PC-3 (cell line): ENCODE measurements at regions not wholly inside any gene's neighbourhood (a gene's known extent, or its start where the extent isn't known, plus 50 kb on each side); places are given as distances from the start of the nearest gene placed in this dataset.

Experiments used
- ATAC-seq: fragments of 200-7000 bp; cut with Tn5 transposase; 2 replicates; pipeline ENCODE4 v1.9.1; 2020; ENCODE audit warnings: mild to moderate bottlenecking, moderate library complexity
- BruUV-seq: library from RNA; stranded (reverse); fragments of 400-500 nt; replicated peaks from 2 replicates; lab custom pipeline; 2021; lab: Mats Ljungman, UMichigan
- CTCF ChIA-PET: fragments of 300-600 bp; sonication (Branson Sonifier 250); formaldehyde crosslinking; loops from one replicate; lab custom pipeline; 2022; ENCODE audit warnings: antibody characterized with exemption; lab: Charles Lee
- POLR2A ChIA-PET: fragments of 300-600 bp; sonication (Branson Sonifier 250); formaldehyde crosslinking; loops from one replicate; lab custom pipeline; 2022; ENCODE audit warnings: antibody characterized with exemption; ENCODE audit not compliant: unreplicated experiment; lab: Charles Lee
- DNase-seq: peaks from one replicate; pipeline ENCODE4 v3.0.0-alpha.2; 2015
- H2AFZ ChIP-seq: fragments of 300-600 bp; sonication (generic); 2 replicates; pipeline ENCODE4 v1.6.0; 2016; ENCODE audit warnings: antibody characterized with exemption, low read length
- H3F3A ChIP-seq: fragments of 300-600 bp; sonication (generic); one replicate; pipeline ENCODE4 v1.6.0; 2017; ENCODE audit warnings: antibody characterized with exemption, low read length, control low read depth, mild to moderate bottlenecking; ENCODE audit not compliant: unreplicated experiment
- H3K27ac ChIP-seq: fragments of 300-600 bp; sonication (generic); 2 replicates; pipeline ENCODE4 v1.5.1; 2016; ENCODE audit warnings: mild to moderate bottlenecking, low read length
- H3K27me3 ChIP-seq: fragments of 300-600 bp; sonication (generic); 2 replicates; pipeline ENCODE4 v1.6.1; 2016; ENCODE audit warnings: low read length, mixed read lengths
- H3K36me3 ChIP-seq: fragments of 300-600 bp; sonication (generic); 2 replicates; pipeline ENCODE4 v1.6.1; 2016; ENCODE audit warnings: low read depth, mixed run types, low read length, mixed read lengths
- H3K4me1 ChIP-seq: fragments of 300-600 bp; sonication (generic); 2 replicates; pipeline ENCODE4 v1.5.1; 2016; ENCODE audit warnings: low read length; ENCODE audit not compliant: insufficient read depth
- H3K4me2 ChIP-seq: fragments of 300-600 bp; sonication (generic); 2 replicates; pipeline ENCODE4 v1.6.0; 2016; ENCODE audit warnings: low read length
- H3K4me3 ChIP-seq: fragments of 300-600 bp; sonication (generic); 2 replicates; pipeline ENCODE4 v1.5.1; 2016; ENCODE audit warnings: mild to moderate bottlenecking, low read length, mixed read lengths
- H3K79me2 ChIP-seq: fragments of 300-600 bp; sonication (generic); 2 replicates; pipeline ENCODE4 v1.6.1; 2017; ENCODE audit warnings: low read length, mixed read lengths
- H3K9ac ChIP-seq: fragments of 300-600 bp; sonication (generic); 2 replicates; pipeline ENCODE4 v1.6.0; 2016; ENCODE audit warnings: mild to moderate bottlenecking, low read length
- H3K9me2 ChIP-seq: fragments of 300-600 bp; sonication (generic); replicated peaks from 2 replicates; pipeline ENCODE4 v1.6.1; 2016; ENCODE audit warnings: mixed run types, low read length, mixed read lengths
- H3K9me3 ChIP-seq: fragments of 300-600 bp; sonication (generic); 2 replicates; pipeline ENCODE4 v1.6.1; 2016; ENCODE audit warnings: low read length, mixed read lengths
- H4K20me1 ChIP-seq: fragments of 300-600 bp; sonication (generic); 2 replicates; pipeline ENCODE4 v1.6.1; 2016; ENCODE audit warnings: low read length, mixed read lengths
- CTCF ChIP-seq: fragments of 300-600 bp; sonication (generic); conservative IDR thresholded peaks from 2 replicates; pipeline ENCODE4 v1.5.1; 2017; ENCODE audit warnings: antibody characterized with exemption, low read depth, mild to moderate bottlenecking, low read length
- EZH2 ChIP-seq: fragments of 300-600 bp; sonication (generic); IDR thresholded peaks from one replicate; pipeline ENCODE4 v1.6.1; 2017; ENCODE audit warnings: antibody characterized with exemption, mild to moderate bottlenecking, low read length; ENCODE audit not compliant: unreplicated experiment
- EZH2phosphoT487 ChIP-seq: fragments of 300-600 bp; sonication (generic); IDR thresholded peaks from 2 replicates; pipeline ENCODE4 v1.6.1; 2018; ENCODE audit warnings: mild to moderate bottlenecking, antibody characterized with exemption, low read length, borderline replicate concordance
- intact Hi-C: fragments of 100-400 bp; cut with micrococcal nuclease; formaldehyde crosslinking; loops from 2 replicates; pipeline ENCODE4 v1.9.0; 2023

- POLR2A ChIA-PET = no interaction called here
- CTCF ChIA-PET = no interaction called here
These were observed 399.3 kb upstream of the RGMA start for GRCh38 chr15:93488296-93488713.

GRCh38 chr15:93486407-93487117, 397.6 kb upstream of the RGMA start:
- no peak overlapping the region for H3K4me2 ChIP-seq
- ATAC-seq = no peak
- H3K36me3 ChIP-seq = no peaks in the 10 kb centered on the region
- no TSS peak for BruUV-seq
- TF ChIP-seq EZH2phosphoT487 = no peak
- no peak for TF ChIP-seq EZH2
- no peak for TF ChIP-seq CTCF
- H3K9me3 ChIP-seq = no peaks in the 10 kb centered on the region
- intact Hi-C loops = no loop called here
- POLR2A ChIA-PET = no interaction called here
- H3K9me2 ChIP-seq = no peaks in the 10 kb centered on the region
- no peak overlapping the region for H3K4me3 ChIP-seq
- H4K20me1 ChIP-seq = no peaks in the 10 kb centered on the region
- no peaks in the 10 kb centered on the region for H3K4me1 ChIP-seq
- DNase-seq = no peak
- H3K27ac ChIP-seq = no peak overlapping the region
- no peak overlapping the region for H3K9ac ChIP-seq
- no peak overlapping the region for H2AFZ ChIP-seq
- H3K79me2 ChIP-seq = no peaks in the 10 kb centered on the region
- H3K27me3 ChIP-seq = no peaks in the 10 kb centered on the region
- CTCF ChIA-PET = no interaction called here
- H3F3A ChIP-seq = no peaks in the 10 kb centered on the region

More at GRCh38 chr15:93488296-93488713, 399.3 kb upstream of the RGMA start:
- Histone ChIP-seq H4K20me1 (no peaks in the 10 kb centered on the region), H2AFZ (no peak overlapping the region), H3K9me3 (no peaks in the 10 kb centered on the region), H3K4me1 (no peaks in the 10 kb centered on the region), H3K4me2 (no peak overlapping the region), H3K4me3 (no peak overlapping the region), H3K36me3 (no peaks in the 10 kb centered on the region), H3K27me3 (0 out of 2 replicates have a peak, but pooled peaks cover under 1% of the 10 kb centered on the region), H3F3A (no peaks in the 10 kb centered on the region), H3K79me2 (no peaks in the 10 kb centered on the region), H3K9ac (no peak overlapping the region), H3K27ac (no peak overlapping the region), H3K9me2 (no peaks in the 10 kb centered on the region)
- BruUV-seq = no TSS peak
- ATAC-seq (no peak), DNase-seq (no peak)
- intact Hi-C loops = no loop called here
- TF ChIP-seq EZH2phosphoT487 = no peak
- TF ChIP-seq EZH2 = no peak
- TF ChIP-seq CTCF = no peak
